Adrenal gland (tissue), 9 donors: ENCODE measurements at regions not wholly inside any gene's neighbourhood (a gene's known extent, or its start where the extent isn't known, plus 50 kb on each side); places are given as distances from the start of the nearest gene placed in this dataset.

Source experiments
- DNase-seq, 7 donors: peaks; one replicate each; pipeline ENCODE4 v3.0.0-alpha.2; 2019 to 2020
- H3K27ac ChIP-seq, 5 donors: fragments of 200-600 bp; sonication (generic) in 4 of 5; 1 replicate in 3 of 5; 2 replicates in 2 of 5; pipeline versions ENCODE4 v1.5.1 to v1.8.0; 2016 to 2020; ENCODE audit warnings: mild to moderate bottlenecking in 1 of 5
- H3K27me3 ChIP-seq: fragments of 200-600 bp; 2 replicates; pipeline ENCODE4 v1.8.0; 2021
- H3K36me3 ChIP-seq, 2 donors: fragments of 200-600 bp; replicated peaks in 1 of 2; 1 replicate in 1 of 2; 2 replicates in 1 of 2; pipeline versions ENCODE4 v1.5.1 to v1.8.0; 2018 to 2022
- H3K4me1 ChIP-seq, 2 donors: fragments of 200-600 bp; replicated peaks in 1 of 2; 1 replicate in 1 of 2; 2 replicates in 1 of 2; pipeline versions ENCODE4 v1.5.1 to v1.8.0; 2018 to 2021
- H3K4me3 ChIP-seq, 4 donors: fragments of 200-600 bp; sonication (generic) in 3 of 4; one replicate each; pipeline ENCODE4 v1.5.1; 2016 to 2018
- H3K9me3 ChIP-seq, 3 donors: fragments of 200-600 bp; sonication (generic) in 1 of 3; replicated peaks in 1 of 3; 1 replicate in 2 of 3; 2 replicates in 1 of 3; pipeline versions ENCODE4 v1.5.1 to v1.8.0; 2016 to 2021
- POLR2A ChIP-seq, 2 donors: fragments of 450-650 bp; IDR thresholded peaks; one replicate each; pipeline ENCODE4 v1.6.1; 2017; ENCODE audit warnings: antibody characterized with exemption in 2 of 2, mild to moderate bottlenecking in 2 of 2, moderate library complexity in 1 of 2
- WGBS, 4 donors: extraction: QIAGEN DNeasy Blood & Tissue Kit in 2 of 4; methylation state at CpG; one replicate each; pipeline versions ENCODE4 v1.1.5 to v1.1.7; 2013 to 2017; 5-methylcytosine and 5-hydroxymethylcytosine counted together
- intact Hi-C, 2 donors: fragments of 100-400 bp; cut with DNase I; formaldehyde crosslinking; loops; one replicate each; pipeline versions ENCODE4 v1.14.1 to v1.15.0; 2022 to 2023
- TF ChIP-seq, protein P1 (sequence below), 6 experiments: fragments of 450-650 bp in 4 of 6; fragments of 200-600 bp in 2 of 6; sonication (generic) in 1 of 6; IDR thresholded peaks; 1 replicate in 5 of 6; 2 replicates in 1 of 6; pipeline versions ENCODE4 v1.5.1 to v1.8.0; 2016 to 2021; ENCODE audit warnings: antibody characterized with exemption in 6 of 6, mild to moderate bottlenecking in 2 of 6, moderate library complexity in 1 of 6
- donor health status: healthy with polysubstance abuse.
- donor health status: Bipolar disorder and iron deficiency.
- donor health status: DM: yes; HTN: yes; CAD: no.
- donor health status: DM: no; HTN: no; CAD: no.
- donor health status: DM: no; HTN: no; CAD: no.

DNA sequence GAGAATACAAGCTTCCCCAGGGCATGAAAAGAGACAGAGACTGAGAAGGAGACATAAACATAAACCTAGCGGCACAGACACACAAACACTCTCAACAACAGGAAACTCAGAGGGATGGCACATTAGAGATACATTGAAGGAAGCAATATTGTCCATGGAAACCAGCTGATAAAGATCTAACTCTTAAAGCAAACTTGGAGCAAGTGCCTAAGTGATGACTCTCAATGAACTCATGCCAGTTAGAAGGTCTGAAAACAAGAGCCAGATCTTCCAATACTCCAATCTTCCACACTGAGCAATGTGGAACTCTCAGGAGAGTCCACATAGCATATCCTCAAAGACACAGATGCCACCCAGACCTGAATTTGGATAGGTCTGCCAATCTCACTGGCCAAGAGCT, 168.8 kb upstream of the ISX start:
- Histone ChIP-seq H3K27me3 (no peaks in the 10 kb centered on the region), H3K27ac (no peak overlapping the region), H3K36me3 (no peaks in the 10 kb centered on the region), H3K9me3 (no peaks in the 10 kb centered on the region), H3K4me1 (no peaks in the 10 kb centered on the region), H3K4me3 (no peak overlapping the region)
- WGBS, 4 donors, result 58 to 69% (median 65%) methylated on average over 1 of the region's 1 CpG
- no peak for TF ChIP-seq POLR2A (IDR thresholded peaks at IDR 0.05)
- TF ChIP-seq, protein P1, sequence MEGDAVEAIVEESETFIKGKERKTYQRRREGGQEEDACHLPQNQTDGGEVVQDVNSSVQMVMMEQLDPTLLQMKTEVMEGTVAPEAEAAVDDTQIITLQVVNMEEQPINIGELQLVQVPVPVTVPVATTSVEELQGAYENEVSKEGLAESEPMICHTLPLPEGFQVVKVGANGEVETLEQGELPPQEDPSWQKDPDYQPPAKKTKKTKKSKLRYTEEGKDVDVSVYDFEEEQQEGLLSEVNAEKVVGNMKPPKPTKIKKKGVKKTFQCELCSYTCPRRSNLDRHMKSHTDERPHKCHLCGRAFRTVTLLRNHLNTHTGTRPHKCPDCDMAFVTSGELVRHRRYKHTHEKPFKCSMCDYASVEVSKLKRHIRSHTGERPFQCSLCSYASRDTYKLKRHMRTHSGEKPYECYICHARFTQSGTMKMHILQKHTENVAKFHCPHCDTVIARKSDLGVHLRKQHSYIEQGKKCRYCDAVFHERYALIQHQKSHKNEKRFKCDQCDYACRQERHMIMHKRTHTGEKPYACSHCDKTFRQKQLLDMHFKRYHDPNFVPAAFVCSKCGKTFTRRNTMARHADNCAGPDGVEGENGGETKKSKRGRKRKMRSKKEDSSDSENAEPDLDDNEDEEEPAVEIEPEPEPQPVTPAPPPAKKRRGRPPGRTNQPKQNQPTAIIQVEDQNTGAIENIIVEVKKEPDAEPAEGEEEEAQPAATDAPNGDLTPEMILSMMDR (IDR thresholded peaks at IDR 0.05), result no peak
- intact Hi-C loops, result no loop called here
- no peak for DNase-seq

DNA sequence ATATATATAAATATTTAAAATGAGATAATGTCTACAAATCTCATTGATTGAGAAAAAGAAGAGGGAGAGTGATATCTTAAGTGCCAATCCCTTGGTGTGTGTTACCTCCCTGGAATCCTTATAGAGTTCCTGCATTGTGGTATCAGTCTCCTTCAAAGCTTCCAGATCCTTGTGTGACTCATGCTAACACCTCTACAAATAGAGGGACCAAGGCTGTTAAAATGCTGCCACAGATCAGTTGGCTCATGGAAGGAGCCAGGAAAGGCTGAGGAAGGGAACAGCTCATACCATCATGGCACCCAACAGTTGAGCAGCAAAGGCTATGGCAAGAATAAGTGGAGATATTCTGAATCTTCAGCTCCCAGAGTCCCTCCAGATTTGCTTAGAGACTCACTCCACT, 163.6 kb upstream of the ISX start:
- H3K9me3 ChIP-seq, result no peaks in the 10 kb centered on the region
- no peak overlapping the region for H3K27ac ChIP-seq
- no peaks in the 10 kb centered on the region for H3K36me3 ChIP-seq
- no peak overlapping the region for H3K4me3 ChIP-seq
- no peaks in the 10 kb centered on the region for H3K27me3 ChIP-seq
- TF ChIP-seq, protein P1 (IDR thresholded peaks at IDR 0.05), result no peak
- no peak for TF ChIP-seq POLR2A (IDR thresholded peaks at IDR 0.05)
- H3K4me1 ChIP-seq, result no peaks in the 10 kb centered on the region
- no peak for DNase-seq
- intact Hi-C loops, result no loop called here

DNA sequence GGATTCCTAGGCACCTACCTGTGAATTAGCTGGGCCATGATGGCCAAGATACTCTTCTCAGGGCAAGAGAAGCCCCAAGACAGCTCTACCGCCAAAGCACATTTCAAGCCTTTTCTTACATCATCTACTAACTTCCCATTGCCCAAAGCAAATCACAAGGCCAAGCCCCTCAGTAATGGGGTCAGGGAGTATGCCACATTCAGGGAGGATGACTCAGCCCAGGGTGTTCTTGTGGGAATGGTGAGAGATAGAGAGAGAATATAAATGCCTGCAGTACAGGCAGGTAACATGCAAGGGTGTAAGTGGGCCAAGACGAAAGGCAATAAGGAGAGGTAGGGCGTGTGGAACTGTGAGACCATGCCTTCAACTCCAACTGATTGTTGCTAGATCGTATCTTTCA, 162.5 kb upstream of the ISX start:
- intact Hi-C loops, result no loop called here

DNA sequence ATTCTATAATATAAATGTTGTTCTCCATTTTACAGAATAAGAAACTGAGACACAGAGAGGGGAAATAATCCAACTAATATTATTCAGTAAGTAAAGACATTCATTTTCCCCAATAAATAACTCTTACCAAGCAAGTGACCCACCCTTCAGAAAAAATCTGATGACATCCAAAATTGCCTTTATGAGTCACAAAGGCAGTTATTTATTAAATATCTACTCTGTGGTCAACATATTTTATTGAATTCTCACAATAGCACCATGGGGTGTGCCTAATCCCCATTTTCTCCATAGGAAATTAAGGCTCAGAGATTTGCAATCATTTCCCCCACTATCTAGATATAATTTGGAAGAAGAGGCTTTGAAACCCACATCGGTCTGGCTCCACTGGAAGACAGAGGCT, 161.5 kb upstream of the ISX start:
- 84 to 88% (median 86%) methylated on average over 1 of the region's 1 CpG for WGBS, 4 donors
- Histone ChIP-seq H3K4me3 (no peak overlapping the region), H3K27me3 (no peaks in the 10 kb centered on the region), H3K27ac (no peak overlapping the region), H3K4me1 (no peaks in the 10 kb centered on the region), H3K36me3 (no peaks in the 10 kb centered on the region), H3K9me3 (no peaks in the 10 kb centered on the region)
- intact Hi-C loops, result no loop called here
- no peak for DNase-seq
- TF ChIP-seq POLR2A (IDR thresholded peaks at IDR 0.05), result no peak
- TF ChIP-seq, protein P1 (IDR thresholded peaks at IDR 0.05), result no peak

More for the DNA sequence above, 162.5 kb upstream of the ISX start:
- no peak for DNase-seq
- H3K4me1 ChIP-seq, result no peaks in the 10 kb centered on the region
- H3K27ac ChIP-seq, result no peak overlapping the region
- no peaks in the 10 kb centered on the region for H3K9me3 ChIP-seq
- H3K27me3 ChIP-seq, result no peaks in the 10 kb centered on the region
- H3K36me3 ChIP-seq, result no peaks in the 10 kb centered on the region
- TF ChIP-seq POLR2A (IDR thresholded peaks at IDR 0.05), result no peak
- TF ChIP-seq, protein P1 (IDR thresholded peaks at IDR 0.05), result no peak
- 73 to 79% (median 75%) methylated on average over 4 of the region's 4 CpGs for WGBS, 4 donors
- no peak overlapping the region for H3K4me3 ChIP-seq
